NCI-H2107 treated with DMSO at 0.1 percent for 48 hours (cell line): ENCODE measurements at regions not wholly inside any gene's neighbourhood (a gene's known extent, or its start where the extent isn't known, plus 50 kb on each side); places are given as distances from the start of the nearest gene placed in this dataset.
"Not testable (repeated sequence)": the region's sequence is repeated elsewhere in the genome, so short reads cannot be mapped to it uniquely, and the experiment has no call there.

ENCODE experiments used
- DNase-seq: peaks from one replicate; lab custom pipeline; 2025; ENCODE audit not compliant: unreplicated experiment; lab: John Stamatoyannopoulos, UW

- no peak for DNase-seq
These were observed 129.4 kb downstream of the IBTK start for GRCh38 chr6:82118150-82118562.

- DNase-seq = no peak
These were observed 132.8 kb downstream of the IBTK start for GRCh38 chr6:82114748-82115147.

GRCh38 chr6:82113231-82113630 is 134.3 kb downstream of the IBTK start:
- no peak for DNase-seq

GRCh38 chr6:82111818-82112217 is 135.7 kb downstream of the IBTK start:
- DNase-seq = no peak

- no peak for DNase-seq
These were observed 136.4 kb downstream of the IBTK start for GRCh38 chr6:82111114-82111513.

- DNase-seq = not testable (repeated sequence)
These were observed 144.4 kb downstream of the IBTK start for GRCh38 chr6:82103171-82103570.

- DNase-seq = not testable (repeated sequence)
These were observed 146.0 kb downstream of the IBTK start for GRCh38 chr6:82101374-82102114.

GRCh38 chr6:82100763-82101162 is 146.8 kb downstream of the IBTK start:
- DNase-seq = not testable (repeated sequence)

GRCh38 chr6:82097676-82098075 is 149.9 kb downstream of the IBTK start:
- DNase-seq = no peak

- no peak for DNase-seq
These were observed 152.5 kb downstream of the IBTK start for GRCh38 chr6:82095091-82095490.

- no peak for DNase-seq
These were observed 153.3 kb downstream of the IBTK start for GRCh38 chr6:82094166-82094806.

GRCh38 chr6:82088978-82089771 is 158.4 kb downstream of the IBTK start:
- DNase-seq = no peak

GRCh38 chr6:82086944-82087343 is 160.6 kb downstream of the IBTK start:
- no peak for DNase-seq

GRCh38 chr6:82085701-82086100 is 161.8 kb downstream of the IBTK start:
- DNase-seq = no peak

- DNase-seq = no peak
These were observed 163.1 kb downstream of the IBTK start for GRCh38 chr6:82084324-82084920.

GRCh38 chr6:82083646-82084045 is 163.9 kb downstream of the IBTK start:
- DNase-seq = no peak

- no peak for DNase-seq
These were observed 166.8 kb downstream of the IBTK start for GRCh38 chr6:82080767-82081166.

- no peak for DNase-seq
These were observed 169.1 kb downstream of the IBTK start for GRCh38 chr6:82078286-82078908.

- DNase-seq = no peak
These were observed 170.6 kb downstream of the IBTK start for GRCh38 chr6:82076916-82077315.

GRCh38 chr6:82074556-82074955 is 173.0 kb downstream of the IBTK start:
- DNase-seq = no peak

- no peak for DNase-seq
These were observed 174.1 kb downstream of the IBTK start for GRCh38 chr6:82073484-82073883.
